ENCODE measurements at regions not wholly inside any gene's neighbourhood (a gene's known extent, or its start where the extent isn't known, plus 50 kb on each side); places are given as distances from the start of the nearest gene placed in this dataset.

- no peak for TF ChIP-seq ZFP3 (CRISPR knock-in tag; IDR thresholded peaks at IDR 0.05)
- TF ChIP-seq POU6F1 (CRISPR knock-in tag; IDR thresholded peaks at IDR 0.05; ENCODE audit: borderline replicate concordance, low read depth), result no peak
- TF ChIP-seq PATZ1 (CRISPR knock-in tag; IDR thresholded peaks at IDR 0.05; ENCODE audit: borderline replicate concordance), result no peak
- no peak for TF ChIP-seq ZNF565 (CRISPR knock-in tag; conservative IDR thresholded peaks at IDR 0.05; ENCODE audit: low read depth)
- no peak for TF ChIP-seq TSHZ2 (CRISPR knock-in tag; IDR thresholded peaks at IDR 0.05)
- TF ChIP-seq CSDC2 (CRISPR knock-in tag; IDR thresholded peaks at IDR 0.05), result no peak
- no peak for TF ChIP-seq ZNF70 (CRISPR knock-in tag; IDR thresholded peaks at IDR 0.05)
- TF ChIP-seq ARNTL (CRISPR knock-in tag; IDR thresholded peaks at IDR 0.05; ENCODE audit: borderline replicate concordance, low read depth), result no peak
- no peak for TF ChIP-seq CREB5 (CRISPR knock-in tag; IDR thresholded peaks at IDR 0.05; ENCODE audit: low read depth)
- TF ChIP-seq ZC3H10 (CRISPR knock-in tag; IDR thresholded peaks at IDR 0.05), result no peak
- no peak for TF ChIP-seq ESRRG (CRISPR knock-in tag; IDR thresholded peaks at IDR 0.05)
- TF ChIP-seq RARB (CRISPR knock-in tag; IDR thresholded peaks at IDR 0.05), result no peak
Observed at GRCh38 chr11:95699631-95700470, 89.7 kb downstream of the FAM76B start.

All from SK-N-SH treated with all-trans-retinoic acid at 6 μM for 48 hours (cell line).